HL-60 (cell line): ENCODE measurements at regions not wholly inside any gene's neighbourhood (a gene's known extent, or its start where the extent isn't known, plus 50 kb on each side); places are given as distances from the start of the nearest gene placed in this dataset.

Experiments used
- SPI1 ChIP-seq: IDR thresholded peaks from 2 replicates; pipeline ENCODE4 v1.6.1; 2012; ENCODE audit warnings: low read depth, mild to moderate bottlenecking, borderline replicate concordance
- TF ChIP-seq, protein P1 (sequence below): IDR thresholded peaks from one replicate; pipeline ENCODE4 v1.5.1; 2011; ENCODE audit warnings: low read length, control low read depth, inconsistent platforms; ENCODE audit not compliant: insufficient read depth
- TF ChIP-seq, protein P2 (sequence below): IDR thresholded peaks from 2 replicates; pipeline ENCODE4 v1.6.1; 2012; ENCODE audit warnings: low read depth; ENCODE audit not compliant: insufficient replicate concordance

- TF ChIP-seq, protein P1, sequence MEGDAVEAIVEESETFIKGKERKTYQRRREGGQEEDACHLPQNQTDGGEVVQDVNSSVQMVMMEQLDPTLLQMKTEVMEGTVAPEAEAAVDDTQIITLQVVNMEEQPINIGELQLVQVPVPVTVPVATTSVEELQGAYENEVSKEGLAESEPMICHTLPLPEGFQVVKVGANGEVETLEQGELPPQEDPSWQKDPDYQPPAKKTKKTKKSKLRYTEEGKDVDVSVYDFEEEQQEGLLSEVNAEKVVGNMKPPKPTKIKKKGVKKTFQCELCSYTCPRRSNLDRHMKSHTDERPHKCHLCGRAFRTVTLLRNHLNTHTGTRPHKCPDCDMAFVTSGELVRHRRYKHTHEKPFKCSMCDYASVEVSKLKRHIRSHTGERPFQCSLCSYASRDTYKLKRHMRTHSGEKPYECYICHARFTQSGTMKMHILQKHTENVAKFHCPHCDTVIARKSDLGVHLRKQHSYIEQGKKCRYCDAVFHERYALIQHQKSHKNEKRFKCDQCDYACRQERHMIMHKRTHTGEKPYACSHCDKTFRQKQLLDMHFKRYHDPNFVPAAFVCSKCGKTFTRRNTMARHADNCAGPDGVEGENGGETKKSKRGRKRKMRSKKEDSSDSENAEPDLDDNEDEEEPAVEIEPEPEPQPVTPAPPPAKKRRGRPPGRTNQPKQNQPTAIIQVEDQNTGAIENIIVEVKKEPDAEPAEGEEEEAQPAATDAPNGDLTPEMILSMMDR: no peak
- no peak for TF ChIP-seq SPI1
- TF ChIP-seq, protein P2, sequence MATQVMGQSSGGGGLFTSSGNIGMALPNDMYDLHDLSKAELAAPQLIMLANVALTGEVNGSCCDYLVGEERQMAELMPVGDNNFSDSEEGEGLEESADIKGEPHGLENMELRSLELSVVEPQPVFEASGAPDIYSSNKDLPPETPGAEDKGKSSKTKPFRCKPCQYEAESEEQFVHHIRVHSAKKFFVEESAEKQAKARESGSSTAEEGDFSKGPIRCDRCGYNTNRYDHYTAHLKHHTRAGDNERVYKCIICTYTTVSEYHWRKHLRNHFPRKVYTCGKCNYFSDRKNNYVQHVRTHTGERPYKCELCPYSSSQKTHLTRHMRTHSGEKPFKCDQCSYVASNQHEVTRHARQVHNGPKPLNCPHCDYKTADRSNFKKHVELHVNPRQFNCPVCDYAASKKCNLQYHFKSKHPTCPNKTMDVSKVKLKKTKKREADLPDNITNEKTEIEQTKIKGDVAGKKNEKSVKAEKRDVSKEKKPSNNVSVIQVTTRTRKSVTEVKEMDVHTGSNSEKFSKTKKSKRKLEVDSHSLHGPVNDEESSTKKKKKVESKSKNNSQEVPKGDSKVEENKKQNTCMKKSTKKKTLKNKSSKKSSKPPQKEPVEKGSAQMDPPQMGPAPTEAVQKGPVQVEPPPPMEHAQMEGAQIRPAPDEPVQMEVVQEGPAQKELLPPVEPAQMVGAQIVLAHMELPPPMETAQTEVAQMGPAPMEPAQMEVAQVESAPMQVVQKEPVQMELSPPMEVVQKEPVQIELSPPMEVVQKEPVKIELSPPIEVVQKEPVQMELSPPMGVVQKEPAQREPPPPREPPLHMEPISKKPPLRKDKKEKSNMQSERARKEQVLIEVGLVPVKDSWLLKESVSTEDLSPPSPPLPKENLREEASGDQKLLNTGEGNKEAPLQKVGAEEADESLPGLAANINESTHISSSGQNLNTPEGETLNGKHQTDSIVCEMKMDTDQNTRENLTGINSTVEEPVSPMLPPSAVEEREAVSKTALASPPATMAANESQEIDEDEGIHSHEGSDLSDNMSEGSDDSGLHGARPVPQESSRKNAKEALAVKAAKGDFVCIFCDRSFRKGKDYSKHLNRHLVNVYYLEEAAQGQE: no peak
Observed at GRCh38 chr15:29401644-29402043, 132.0 kb upstream of the NSMCE3 start.
